Nephron progenitor cell (in vitro differentiated cells): ENCODE measurements at regions not wholly inside any gene's neighbourhood (a gene's known extent, or its start where the extent isn't known, plus 50 kb on each side); places are given as distances from the start of the nearest gene placed in this dataset.

Experiments
- DNase-seq: peaks from one replicate; pipeline ENCODE4 v3.0.0; 2021
- H3K27ac Mint-ChIP-seq: 2 replicates; pipeline ENCODE4 v1.8.0; 2021; ENCODE audit warnings: mild to moderate bottlenecking, moderate library complexity, mixed read lengths
- H3K27me3 Mint-ChIP-seq: 2 replicates; pipeline ENCODE4 v1.8.0; 2021; ENCODE audit warnings: mild to moderate bottlenecking, low read depth, mixed read lengths; ENCODE audit not compliant: poor library complexity
- H3K36me3 Mint-ChIP-seq: 2 replicates; pipeline ENCODE4 v1.8.0; 2021; ENCODE audit warnings: low read depth, mixed read lengths
- H3K4me1 Mint-ChIP-seq: 2 replicates; pipeline ENCODE4 v1.8.0; 2021; ENCODE audit warnings: mixed read lengths
- H3K4me3 Mint-ChIP-seq: 2 replicates; pipeline ENCODE4 v1.8.0; 2021; ENCODE audit warnings: mild to moderate bottlenecking, moderate library complexity, mixed read lengths
- H3K9me3 Mint-ChIP-seq: 2 replicates; pipeline ENCODE4 v1.8.0; 2021; ENCODE audit warnings: mild to moderate bottlenecking, moderate library complexity, mixed read lengths
- TF ChIP-seq, protein P1 (sequence below): fragments of 200-600 bp; sonication (generic); IDR thresholded peaks from 2 replicates; pipeline ENCODE4 v1.5.0; 2021; ENCODE audit warnings: antibody characterized with exemption

DNA sequence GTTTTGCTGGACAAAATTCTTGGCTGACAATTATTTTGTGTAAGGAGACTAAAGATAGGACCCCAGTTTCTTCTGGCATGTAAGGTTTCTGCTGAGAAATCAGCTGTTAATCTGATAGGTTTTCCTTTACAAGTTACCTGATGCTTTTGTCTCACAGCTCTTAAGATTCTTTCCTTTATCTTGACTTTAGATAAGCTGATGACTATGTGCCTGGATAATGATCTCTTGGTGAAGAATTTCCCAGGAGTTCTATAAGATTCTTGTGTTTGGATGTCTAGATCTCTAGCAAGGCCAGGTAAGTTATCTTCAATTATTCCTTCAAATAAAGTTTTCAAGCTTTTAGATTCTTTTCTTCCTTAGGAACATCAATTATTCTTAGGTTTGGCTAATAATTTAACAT is 534.8 kb upstream of the LRRTM4 start:
- TF ChIP-seq, protein P1, sequence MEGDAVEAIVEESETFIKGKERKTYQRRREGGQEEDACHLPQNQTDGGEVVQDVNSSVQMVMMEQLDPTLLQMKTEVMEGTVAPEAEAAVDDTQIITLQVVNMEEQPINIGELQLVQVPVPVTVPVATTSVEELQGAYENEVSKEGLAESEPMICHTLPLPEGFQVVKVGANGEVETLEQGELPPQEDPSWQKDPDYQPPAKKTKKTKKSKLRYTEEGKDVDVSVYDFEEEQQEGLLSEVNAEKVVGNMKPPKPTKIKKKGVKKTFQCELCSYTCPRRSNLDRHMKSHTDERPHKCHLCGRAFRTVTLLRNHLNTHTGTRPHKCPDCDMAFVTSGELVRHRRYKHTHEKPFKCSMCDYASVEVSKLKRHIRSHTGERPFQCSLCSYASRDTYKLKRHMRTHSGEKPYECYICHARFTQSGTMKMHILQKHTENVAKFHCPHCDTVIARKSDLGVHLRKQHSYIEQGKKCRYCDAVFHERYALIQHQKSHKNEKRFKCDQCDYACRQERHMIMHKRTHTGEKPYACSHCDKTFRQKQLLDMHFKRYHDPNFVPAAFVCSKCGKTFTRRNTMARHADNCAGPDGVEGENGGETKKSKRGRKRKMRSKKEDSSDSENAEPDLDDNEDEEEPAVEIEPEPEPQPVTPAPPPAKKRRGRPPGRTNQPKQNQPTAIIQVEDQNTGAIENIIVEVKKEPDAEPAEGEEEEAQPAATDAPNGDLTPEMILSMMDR, result no peak
- Mint-ChIP-seq H3K27ac (no peak overlapping the region), H3K36me3 (no peaks in the 10 kb centered on the region), H3K27me3 (no peaks in the 10 kb centered on the region), H3K9me3 (peaks cover 12% of the 10 kb centered on the region), H3K4me3 (no peak overlapping the region), H3K4me1 (peaks cover 12% of the 10 kb centered on the region)
- DNase-seq, result no peak

DNA sequence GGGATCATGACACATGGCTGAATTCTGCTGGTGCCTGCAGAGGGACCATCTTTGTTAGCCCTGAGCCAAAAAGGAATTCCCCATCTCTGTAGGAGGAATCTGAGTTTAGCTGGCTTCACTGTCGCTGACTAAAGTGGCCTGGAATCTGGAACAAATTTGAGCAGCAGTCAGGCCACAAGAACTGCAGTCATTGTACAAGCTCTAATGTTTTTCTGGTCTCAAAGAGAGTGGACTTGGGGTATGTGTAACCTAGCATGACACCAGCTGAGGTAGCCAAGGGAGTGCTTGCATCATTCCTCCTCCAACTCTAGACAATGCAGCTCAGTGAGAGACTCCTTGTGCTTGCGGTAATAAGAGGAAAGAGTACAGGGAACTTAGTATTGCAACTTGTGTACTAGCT is 539.1 kb upstream of the LRRTM4 start:
- Mint-ChIP-seq H3K9me3 (no peaks in the 10 kb centered on the region), H3K4me3 (no peak overlapping the region), H3K36me3 (no peaks in the 10 kb centered on the region), H3K27ac (no peak overlapping the region), H3K27me3 (no peaks in the 10 kb centered on the region), H3K4me1 (peaks cover 12% of the 10 kb centered on the region)
- TF ChIP-seq, protein P1, result no peak
- DNase-seq, result no peak

DNA sequence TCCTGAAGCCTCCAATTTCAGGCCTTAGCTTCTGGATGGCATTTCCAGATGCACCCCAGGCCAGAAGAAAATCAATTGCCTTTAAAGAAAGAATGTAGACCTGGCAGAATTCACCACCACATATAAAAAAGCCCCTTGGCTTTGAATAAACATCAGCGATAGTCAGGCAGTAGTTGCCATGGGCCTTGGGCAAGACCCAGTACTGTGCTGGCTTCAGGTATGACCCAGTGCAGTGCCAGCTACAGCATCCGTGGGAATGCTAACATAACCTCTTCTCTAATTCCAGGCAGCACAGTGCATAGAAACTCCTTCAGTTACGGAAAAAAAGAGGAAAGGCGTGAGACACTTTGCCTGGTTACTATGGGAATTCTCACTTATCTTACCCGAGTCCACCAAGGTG is 539.6 kb upstream of the LRRTM4 start:
- H3K4me1 Mint-ChIP-seq, result peaks cover 12% of the 10 kb centered on the region
- no peaks in the 10 kb centered on the region for H3K27me3 Mint-ChIP-seq
- no peaks in the 10 kb centered on the region for H3K9me3 Mint-ChIP-seq
- TF ChIP-seq, protein P1, result no peak
- H3K4me3 Mint-ChIP-seq, result no peak overlapping the region
- no peaks in the 10 kb centered on the region for H3K36me3 Mint-ChIP-seq
- DNase-seq, result no peak
- no peak overlapping the region for H3K27ac Mint-ChIP-seq

DNA sequence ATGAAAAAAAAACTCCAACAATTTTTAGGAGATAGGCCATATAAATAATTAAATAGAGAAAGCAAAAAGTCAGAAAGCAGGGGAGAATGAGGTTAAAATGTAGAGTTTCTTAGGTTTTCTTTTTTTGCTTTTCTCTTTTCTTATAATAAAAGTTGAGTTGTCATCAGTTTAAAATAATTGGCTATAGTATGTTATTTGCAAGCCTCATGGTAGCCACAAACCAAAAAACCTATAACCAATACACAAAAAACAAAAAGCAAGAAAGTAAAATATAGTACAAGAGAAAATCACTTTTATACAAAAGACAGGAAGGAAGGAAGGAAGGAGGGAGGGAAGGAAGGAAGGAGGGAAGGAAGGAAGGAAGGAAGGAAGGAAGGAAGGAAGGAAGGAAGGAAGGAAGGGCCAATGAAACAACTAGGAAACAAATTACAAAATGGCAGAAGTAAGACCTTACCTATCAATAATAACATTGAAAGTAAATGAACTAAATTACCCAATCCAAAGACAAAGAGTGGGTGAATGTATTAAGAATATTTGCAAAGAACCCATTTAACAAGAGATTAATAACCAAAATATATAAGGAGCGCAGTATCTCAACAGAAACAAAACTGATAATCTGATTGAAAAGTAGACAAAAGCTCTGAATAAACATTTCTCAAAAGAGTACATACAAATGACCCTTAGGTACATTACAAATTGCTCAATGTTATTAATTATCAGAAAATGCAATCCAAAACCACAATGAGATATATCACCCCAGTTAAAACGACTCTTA is 541.3 kb upstream of the LRRTM4 start:
- Mint-ChIP-seq H3K9me3 (no peaks in the 10 kb centered on the region), H3K27me3 (no peaks in the 10 kb centered on the region), H3K4me3 (no peak overlapping the region)

DNA sequence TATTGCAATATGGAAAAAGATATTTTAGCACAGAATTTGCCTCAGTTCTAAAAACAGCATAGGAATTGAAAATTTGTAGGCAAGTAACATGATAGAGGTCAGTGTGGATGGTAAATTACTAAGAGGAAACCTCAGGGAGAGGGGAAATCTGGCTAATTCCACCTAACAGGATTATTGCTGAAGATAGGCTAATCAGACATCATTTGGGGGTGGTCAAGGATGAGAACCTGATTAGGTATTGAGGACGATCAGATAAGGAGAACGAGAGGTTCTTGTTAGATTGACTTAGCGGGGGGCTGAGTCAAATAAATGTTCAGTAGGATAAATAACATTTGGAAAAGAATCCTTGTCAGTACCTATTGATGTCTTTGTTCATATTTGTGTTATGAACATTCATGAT is 543.2 kb upstream of the LRRTM4 start:
- H3K27me3 Mint-ChIP-seq, result no peaks in the 10 kb centered on the region
- no peaks in the 10 kb centered on the region for H3K4me1 Mint-ChIP-seq
- H3K4me3 Mint-ChIP-seq, result no peak overlapping the region
- H3K36me3 Mint-ChIP-seq, result no peaks in the 10 kb centered on the region
- TF ChIP-seq, protein P1, result no peak
- no peak for DNase-seq
- H3K27ac Mint-ChIP-seq, result no peak overlapping the region
- no peaks in the 10 kb centered on the region for H3K9me3 Mint-ChIP-seq

More for the DNA sequence above, 541.3 kb upstream of the LRRTM4 start:
- H3K27ac Mint-ChIP-seq, result no peak overlapping the region
- no peak for DNase-seq
- H3K36me3 Mint-ChIP-seq, result no peaks in the 10 kb centered on the region
- TF ChIP-seq, protein P1, result no peak
- H3K4me1 Mint-ChIP-seq, result peaks cover 12% of the 10 kb centered on the region

DNA sequence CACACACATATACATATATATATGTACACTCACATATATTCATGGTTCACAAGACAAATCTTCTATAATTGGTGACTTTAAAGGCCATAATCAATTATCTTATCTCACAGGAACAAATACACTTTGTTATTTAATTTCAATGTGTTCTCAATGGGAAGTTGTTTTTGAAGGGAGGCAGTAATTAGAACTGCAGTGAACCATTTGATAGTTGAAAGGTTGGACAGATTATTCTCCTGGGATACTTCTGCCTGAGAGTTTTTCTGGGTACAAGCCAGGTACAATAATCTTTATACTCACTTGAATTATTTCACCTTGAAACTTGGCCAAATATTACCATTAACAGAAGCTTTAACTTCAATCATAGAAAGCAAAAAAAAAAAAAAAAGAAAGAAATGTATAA is 546.6 kb upstream of the LRRTM4 start:
- Mint-ChIP-seq H3K4me1 (no peaks in the 10 kb centered on the region), H3K4me3 (no peak overlapping the region), H3K9me3 (no peaks in the 10 kb centered on the region), H3K27me3 (no peaks in the 10 kb centered on the region), H3K27ac (no peak overlapping the region), H3K36me3 (no peaks in the 10 kb centered on the region)
- no peak for DNase-seq
- TF ChIP-seq, protein P1, result no peak
